GM19455 (cell line): ENCODE measurements at regions not wholly inside any gene's neighbourhood (a gene's known extent, or its start where the extent isn't known, plus 50 kb on each side); places are given as distances from the start of the nearest gene placed in this dataset.

Experiments used
- ATAC-seq: cut with Tn5 transposase; IDR thresholded peaks from one replicate; pipeline ENCODE4 v1.9.1; 2021; ENCODE audit not compliant: unreplicated experiment

GRCh38 chr1:55658917-55659316 lies 443.8 kb upstream of the USP24 start:
- ATAC-seq: no peak

GRCh38 chr1:55654750-55655149 lies 439.6 kb upstream of the USP24 start:
- ATAC-seq: no peak

DNA sequence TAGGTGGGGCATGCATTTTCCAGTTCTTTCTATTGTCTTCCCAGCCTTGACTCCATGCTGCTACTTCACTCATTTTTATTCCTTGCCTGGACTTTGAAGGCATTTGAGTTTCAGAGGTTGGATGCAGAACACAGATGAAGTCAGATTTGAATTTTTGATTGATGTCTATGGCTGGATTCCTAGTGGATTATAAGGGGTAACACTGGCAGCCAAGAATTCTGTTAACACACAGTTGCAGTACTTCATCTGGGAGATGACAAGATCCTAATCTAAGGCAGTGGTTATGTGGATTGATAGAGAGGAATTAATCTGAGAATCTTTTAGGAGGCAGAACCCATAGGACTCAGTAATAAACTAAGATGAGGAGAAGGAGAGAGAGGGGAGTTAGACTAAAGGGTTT lies 439.0 kb upstream of the USP24 start:
- no peak for ATAC-seq

DNA sequence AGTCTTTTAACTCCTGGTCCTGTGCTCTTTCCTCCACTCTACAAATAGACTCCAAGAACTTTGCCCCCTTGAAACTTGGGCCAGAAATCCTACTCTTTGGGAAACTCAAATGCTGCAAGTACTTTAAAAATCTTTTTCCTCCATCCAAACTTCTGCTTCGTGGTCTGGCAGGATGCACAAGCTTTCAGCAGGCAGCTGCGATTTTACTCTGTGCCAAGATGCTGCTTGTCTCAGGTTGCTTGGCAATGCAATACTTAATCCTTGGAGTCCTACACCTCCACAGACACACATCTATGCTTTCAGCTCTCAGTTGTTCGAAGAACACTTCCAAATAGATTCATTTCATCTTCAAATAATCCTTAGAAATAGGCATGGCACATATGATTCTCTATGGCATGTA lies 435.3 kb upstream of the USP24 start:
- no peak for ATAC-seq

DNA sequence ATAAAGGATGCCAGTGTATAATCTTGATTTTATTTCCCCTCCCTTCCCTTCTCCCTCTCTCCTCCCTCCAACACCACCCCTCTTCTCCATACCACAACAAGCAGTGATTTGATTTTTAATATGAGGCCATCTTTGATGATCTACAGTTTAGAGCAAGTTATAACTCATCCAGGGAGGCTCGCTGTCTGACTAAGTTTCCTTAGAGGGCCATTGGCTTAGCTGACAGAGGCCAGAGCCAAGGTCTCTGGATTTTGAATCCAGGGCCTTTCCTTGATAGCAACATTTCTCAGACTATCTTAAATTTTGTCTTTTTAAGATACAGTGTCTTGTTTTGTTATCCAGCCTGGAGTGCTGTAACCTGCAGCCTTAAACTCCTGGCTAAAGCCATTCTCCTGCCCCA lies 431.0 kb upstream of the USP24 start:
- no peak for ATAC-seq

GRCh38 chr1:55645270-55645669 lies 430.1 kb upstream of the USP24 start:
- no peak for ATAC-seq

- no peak for ATAC-seq
These were observed 426.8 kb upstream of the USP24 start for GRCh38 chr1:55641947-55642346.

DNA sequence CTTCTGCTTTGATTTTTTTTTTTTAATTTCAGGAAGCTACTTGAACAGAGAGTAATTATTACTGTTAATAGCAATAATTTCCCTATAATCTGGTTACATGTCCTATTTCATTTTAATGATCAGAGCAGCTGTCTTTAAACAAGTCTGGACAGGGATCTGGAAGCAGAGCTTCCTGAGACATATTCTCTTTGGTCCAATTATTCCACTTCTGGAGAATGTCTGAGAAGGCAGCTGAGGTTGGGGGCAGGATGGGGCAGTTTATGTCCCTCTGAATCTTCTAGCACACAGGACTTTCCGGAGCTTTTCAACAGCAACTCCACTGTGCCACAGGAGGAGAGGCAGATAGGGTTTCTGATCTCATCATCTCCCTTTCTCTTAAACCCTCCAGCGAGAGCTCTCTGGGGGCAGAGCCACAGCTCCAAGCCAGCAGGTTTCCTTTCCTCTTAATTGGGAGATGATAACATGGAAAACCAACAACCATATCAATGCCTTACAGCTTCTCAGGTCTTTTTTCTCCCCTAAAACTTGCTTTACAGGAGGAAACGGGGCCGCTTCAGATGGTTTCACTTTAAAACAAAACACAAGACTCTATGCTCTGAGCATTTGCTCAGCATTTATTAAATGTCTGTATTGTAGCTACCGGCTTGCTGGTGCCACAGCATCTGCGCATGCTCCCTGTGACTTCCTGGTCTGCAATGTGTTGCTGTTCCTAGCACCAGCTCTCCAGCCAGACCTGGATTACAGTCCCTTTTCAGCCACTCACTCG lies 425.7 kb upstream of the USP24 start:
- ATAC-seq: no peak

- no peak for ATAC-seq
These were observed 424.4 kb upstream of the USP24 start for GRCh38 chr1:55639526-55639925.

GRCh38 chr1:55639051-55639450 lies 423.9 kb upstream of the USP24 start:
- no peak for ATAC-seq

GRCh38 chr1:55636696-55637095 lies 421.5 kb upstream of the USP24 start:
- no peak for ATAC-seq

GRCh38 chr1:55635856-55636255 lies 420.7 kb upstream of the USP24 start:
- ATAC-seq: no peak

GRCh38 chr1:55634516-55634915 lies 419.4 kb upstream of the USP24 start:
- ATAC-seq: no peak

- no peak for ATAC-seq
These were observed 417.7 kb upstream of the USP24 start for GRCh38 chr1:55632906-55633305.

- no peak for ATAC-seq
These were observed 416.9 kb upstream of the USP24 start for GRCh38 chr1:55632058-55632457.

- ATAC-seq: no peak
These were observed 416.3 kb upstream of the USP24 start for GRCh38 chr1:55631509-55631908.

DNA sequence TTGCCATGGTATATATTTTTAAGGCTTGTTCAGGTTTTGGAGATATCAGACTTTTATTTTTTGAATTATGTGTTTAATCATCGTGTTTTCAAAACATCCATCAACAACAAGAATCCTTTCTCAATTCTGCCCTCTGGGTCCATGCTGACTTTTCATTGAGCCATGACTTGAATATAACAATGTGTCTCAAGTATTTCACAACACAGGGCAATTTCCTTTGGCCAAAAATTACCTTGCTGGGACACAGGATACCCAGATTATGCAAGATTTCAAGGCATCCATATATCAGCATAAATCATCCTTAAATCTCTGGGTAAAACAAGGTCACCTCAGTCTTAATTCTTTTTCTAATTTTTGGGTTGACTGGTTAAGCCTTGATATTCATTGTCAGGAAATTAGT lies 411.2 kb upstream of the USP24 start:
- no peak for ATAC-seq

DNA sequence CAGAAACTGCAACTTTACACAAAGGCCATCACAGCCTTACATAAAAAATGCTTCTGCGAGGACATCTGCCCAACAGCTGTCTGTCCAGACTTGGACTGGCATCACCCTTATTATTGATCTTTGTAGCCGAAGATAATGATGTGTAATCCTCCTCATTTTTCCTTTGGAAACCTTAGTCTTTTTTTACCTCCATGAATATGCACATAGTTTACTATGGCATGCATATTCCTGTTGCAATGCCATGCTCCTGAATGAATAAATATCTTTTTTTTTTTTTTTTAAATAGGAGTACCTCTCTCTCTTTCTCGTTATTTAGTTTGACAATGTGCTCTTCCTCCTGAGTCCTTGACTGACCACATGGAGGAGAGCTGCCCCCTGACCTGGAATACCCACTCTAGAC lies 409.6 kb upstream of the USP24 start:
- no peak for ATAC-seq

GRCh38 chr1:55623311-55623710 lies 408.1 kb upstream of the USP24 start:
- no peak for ATAC-seq

DNA sequence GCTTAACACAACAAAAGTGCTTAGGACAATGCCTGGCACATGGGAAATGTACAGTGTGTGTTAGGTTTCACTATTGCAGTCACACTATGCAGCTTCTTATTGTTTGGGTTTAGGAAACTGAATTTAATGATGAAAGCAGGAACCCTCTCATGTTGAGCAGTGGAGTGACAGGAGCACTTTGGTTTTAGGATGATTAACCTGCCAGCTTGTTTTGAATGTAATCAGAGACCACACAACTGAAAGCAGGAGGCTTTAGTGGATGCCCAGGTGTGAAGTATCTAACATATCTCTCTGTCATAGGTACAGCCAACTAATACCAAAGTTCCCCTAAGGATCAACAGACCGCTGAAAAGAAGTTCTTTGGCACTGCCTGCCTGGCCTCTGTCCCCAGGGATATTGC lies 406.9 kb upstream of the USP24 start:
- no peak for ATAC-seq

GRCh38 chr1:55618199-55618598 lies 403.0 kb upstream of the USP24 start:
- no peak for ATAC-seq

- no peak for ATAC-seq
These were observed 402.3 kb upstream of the USP24 start for GRCh38 chr1:55617288-55617982.

DNA sequence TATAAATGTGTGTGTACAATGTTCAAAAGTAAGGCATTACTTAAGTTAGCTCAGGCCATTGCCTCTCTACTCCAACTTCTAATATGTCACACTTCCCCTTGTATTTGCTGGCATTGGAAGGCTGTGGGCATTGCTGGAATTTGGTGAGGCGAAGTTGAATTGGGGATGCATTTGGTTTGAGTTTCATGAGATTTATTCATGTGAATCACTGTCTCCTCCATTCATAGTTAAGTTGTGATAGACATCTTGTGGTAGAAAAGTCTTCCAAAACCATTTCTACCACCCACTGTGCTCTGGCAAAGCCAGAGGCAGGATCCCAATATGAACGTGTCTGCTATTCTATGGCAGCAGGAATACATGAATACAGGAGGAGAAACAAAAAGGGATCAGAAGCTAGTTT lies 397.8 kb upstream of the USP24 start:
- no peak for ATAC-seq
